ENCODE measurements at regions not wholly inside any gene's neighbourhood (a gene's known extent, or its start where the extent isn't known, plus 50 kb on each side); places are given as distances from the start of the nearest gene placed in this dataset.

DNA sequence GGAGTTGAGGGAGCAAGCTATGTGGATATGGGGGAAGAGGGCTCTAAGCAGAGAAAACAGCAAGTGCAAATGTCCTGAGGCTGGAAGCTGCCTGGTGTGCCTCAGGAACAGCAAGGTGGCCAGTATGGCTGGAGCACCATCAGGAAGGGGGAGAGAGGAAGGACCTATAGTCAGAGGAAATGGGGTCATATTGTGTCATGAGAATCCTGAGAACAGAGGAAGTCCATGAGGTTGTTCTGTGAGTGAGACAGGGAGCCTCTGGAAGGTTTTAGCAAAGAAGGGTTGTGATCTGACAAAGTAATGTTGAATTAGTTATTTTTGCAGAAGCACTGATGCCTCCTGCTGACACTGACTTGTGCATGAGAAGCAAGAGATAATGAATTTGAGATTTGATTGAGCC is 204.3 kb downstream of the PTEN start (continued):
- TF ChIP-seq, protein P1, sequence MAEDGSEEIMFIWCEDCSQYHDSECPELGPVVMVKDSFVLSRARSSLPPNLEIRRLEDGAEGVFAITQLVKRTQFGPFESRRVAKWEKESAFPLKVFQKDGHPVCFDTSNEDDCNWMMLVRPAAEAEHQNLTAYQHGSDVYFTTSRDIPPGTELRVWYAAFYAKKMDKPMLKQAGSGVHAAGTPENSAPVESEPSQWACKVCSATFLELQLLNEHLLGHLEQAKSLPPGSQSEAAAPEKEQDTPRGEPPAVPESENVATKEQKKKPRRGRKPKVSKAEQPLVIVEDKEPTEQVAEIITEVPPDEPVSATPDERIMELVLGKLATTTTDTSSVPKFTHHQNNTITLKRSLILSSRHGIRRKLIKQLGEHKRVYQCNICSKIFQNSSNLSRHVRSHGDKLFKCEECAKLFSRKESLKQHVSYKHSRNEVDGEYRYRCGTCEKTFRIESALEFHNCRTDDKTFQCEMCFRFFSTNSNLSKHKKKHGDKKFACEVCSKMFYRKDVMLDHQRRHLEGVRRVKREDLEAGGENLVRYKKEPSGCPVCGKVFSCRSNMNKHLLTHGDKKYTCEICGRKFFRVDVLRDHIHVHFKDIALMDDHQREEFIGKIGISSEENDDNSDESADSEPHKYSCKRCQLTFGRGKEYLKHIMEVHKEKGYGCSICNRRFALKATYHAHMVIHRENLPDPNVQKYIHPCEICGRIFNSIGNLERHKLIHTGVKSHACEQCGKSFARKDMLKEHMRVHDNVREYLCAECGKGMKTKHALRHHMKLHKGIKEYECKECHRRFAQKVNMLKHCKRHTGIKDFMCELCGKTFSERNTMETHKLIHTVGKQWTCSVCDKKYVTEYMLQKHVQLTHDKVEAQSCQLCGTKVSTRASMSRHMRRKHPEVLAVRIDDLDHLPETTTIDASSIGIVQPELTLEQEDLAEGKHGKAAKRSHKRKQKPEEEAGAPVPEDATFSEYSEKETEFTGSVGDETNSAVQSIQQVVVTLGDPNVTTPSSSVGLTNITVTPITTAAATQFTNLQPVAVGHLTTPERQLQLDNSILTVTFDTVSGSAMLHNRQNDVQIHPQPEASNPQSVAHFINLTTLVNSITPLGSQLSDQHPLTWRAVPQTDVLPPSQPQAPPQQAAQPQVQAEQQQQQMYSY (CRISPR knock-in tag; IDR thresholded peaks at IDR 0.05) = no peak
- TF ChIP-seq ZNF671 (CRISPR knock-in tag; IDR thresholded peaks at IDR 0.05) = no peak
- TF ChIP-seq NR3C1 (CRISPR knock-in tag; conservative IDR thresholded peaks at IDR 0.05; ENCODE audit: low read depth) = no peak
- TF ChIP-seq SOX15 (CRISPR knock-in tag; IDR thresholded peaks at IDR 0.05) = no peak
- TF ChIP-seq, protein P2, sequence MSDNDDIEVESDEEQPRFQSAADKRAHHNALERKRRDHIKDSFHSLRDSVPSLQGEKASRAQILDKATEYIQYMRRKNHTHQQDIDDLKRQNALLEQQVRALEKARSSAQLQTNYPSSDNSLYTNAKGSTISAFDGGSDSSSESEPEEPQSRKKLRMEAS (CRISPR knock-in tag; IDR thresholded peaks at IDR 0.05) = no peak
- no peak for TF ChIP-seq GRHL2 (CRISPR knock-in tag; IDR thresholded peaks at IDR 0.05; ENCODE audit: insufficient replicate concordance, severe bottlenecking)
- TF ChIP-seq, protein P3, sequence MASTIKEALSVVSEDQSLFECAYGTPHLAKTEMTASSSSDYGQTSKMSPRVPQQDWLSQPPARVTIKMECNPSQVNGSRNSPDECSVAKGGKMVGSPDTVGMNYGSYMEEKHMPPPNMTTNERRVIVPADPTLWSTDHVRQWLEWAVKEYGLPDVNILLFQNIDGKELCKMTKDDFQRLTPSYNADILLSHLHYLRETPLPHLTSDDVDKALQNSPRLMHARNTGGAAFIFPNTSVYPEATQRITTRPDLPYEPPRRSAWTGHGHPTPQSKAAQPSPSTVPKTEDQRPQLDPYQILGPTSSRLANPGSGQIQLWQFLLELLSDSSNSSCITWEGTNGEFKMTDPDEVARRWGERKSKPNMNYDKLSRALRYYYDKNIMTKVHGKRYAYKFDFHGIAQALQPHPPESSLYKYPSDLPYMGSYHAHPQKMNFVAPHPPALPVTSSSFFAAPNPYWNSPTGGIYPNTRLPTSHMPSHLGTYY (CRISPR knock-in tag; IDR thresholded peaks at IDR 0.05) = no peak

DNA sequence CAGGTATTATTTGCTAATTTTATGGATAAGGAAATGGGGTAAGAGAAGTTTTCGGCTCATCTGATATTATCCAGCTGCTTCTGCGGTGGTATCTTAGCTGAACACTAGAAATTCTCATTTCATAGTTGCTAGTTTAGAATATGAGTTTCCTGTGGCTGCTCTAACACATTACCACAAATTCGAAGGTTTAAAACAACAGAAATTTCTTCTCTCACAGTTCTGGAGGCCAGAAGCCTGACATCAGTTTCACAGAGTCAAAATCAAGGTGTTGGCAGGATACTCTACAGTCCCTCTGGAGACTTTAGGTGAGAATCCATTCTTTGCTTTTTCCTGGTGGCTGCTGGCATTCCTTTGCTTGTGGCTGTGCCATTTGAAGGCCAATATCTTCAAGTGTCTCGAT is 205.9 kb downstream of the PTEN start:
- H3K27me3 Mint-ChIP-seq (ENCODE audit: low read depth) = no peaks in the 10 kb centered on the region
- ATAC-seq (no peak), DNase-seq (ENCODE audit: low spot score) (no peak)
- no peak overlapping the region for H3K27ac Mint-ChIP-seq
- no peak for TF ChIP-seq FOXK1 (CRISPR knock-in tag; IDR thresholded peaks at IDR 0.05)
- TF ChIP-seq, protein P4, sequence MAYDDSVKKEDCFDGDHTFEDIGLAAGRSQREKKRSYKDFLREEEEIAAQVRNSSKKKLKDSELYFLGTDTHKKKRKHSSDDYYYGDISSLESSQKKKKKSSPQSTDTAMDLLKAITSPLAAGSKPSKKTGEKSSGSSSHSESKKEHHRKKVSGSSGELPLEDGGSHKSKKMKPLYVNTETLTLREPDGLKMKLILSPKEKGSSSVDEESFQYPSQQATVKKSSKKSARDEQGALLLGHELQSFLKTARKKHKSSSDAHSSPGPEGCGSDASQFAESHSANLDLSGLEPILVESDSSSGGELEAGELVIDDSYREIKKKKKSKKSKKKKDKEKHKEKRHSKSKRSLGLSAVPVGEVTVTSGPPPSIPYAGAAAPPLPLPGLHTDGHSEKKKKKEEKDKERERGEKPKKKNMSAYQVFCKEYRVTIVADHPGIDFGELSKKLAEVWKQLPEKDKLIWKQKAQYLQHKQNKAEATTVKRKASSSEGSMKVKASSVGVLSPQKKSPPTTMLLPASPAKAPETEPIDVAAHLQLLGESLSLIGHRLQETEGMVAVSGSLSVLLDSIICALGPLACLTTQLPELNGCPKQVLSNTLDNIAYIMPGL (CRISPR knock-in tag; IDR thresholded peaks at IDR 0.05) = no peak
- no peak for TF ChIP-seq EMX1 (CRISPR knock-in tag; IDR thresholded peaks at IDR 0.05)
- TF ChIP-seq NFE2L1 (CRISPR knock-in tag; IDR thresholded peaks at IDR 0.05) = no peak
- TF ChIP-seq, protein P5, sequence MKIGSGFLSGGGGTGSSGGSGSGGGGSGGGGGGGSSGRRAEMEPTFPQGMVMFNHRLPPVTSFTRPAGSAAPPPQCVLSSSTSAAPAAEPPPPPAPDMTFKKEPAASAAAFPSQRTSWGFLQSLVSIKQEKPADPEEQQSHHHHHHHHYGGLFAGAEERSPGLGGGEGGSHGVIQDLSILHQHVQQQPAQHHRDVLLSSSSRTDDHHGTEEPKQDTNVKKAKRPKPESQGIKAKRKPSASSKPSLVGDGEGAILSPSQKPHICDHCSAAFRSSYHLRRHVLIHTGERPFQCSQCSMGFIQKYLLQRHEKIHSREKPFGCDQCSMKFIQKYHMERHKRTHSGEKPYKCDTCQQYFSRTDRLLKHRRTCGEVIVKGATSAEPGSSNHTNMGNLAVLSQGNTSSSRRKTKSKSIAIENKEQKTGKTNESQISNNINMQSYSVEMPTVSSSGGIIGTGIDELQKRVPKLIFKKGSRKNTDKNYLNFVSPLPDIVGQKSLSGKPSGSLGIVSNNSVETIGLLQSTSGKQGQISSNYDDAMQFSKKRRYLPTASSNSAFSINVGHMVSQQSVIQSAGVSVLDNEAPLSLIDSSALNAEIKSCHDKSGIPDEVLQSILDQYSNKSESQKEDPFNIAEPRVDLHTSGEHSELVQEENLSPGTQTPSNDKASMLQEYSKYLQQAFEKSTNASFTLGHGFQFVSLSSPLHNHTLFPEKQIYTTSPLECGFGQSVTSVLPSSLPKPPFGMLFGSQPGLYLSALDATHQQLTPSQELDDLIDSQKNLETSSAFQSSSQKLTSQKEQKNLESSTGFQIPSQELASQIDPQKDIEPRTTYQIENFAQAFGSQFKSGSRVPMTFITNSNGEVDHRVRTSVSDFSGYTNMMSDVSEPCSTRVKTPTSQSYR (CRISPR knock-in tag; IDR thresholded peaks at IDR 0.05) = no peak
- TF ChIP-seq HMGA2 (CRISPR knock-in tag; IDR thresholded peaks at IDR 0.05) = no peak
- TF ChIP-seq, protein P6, sequence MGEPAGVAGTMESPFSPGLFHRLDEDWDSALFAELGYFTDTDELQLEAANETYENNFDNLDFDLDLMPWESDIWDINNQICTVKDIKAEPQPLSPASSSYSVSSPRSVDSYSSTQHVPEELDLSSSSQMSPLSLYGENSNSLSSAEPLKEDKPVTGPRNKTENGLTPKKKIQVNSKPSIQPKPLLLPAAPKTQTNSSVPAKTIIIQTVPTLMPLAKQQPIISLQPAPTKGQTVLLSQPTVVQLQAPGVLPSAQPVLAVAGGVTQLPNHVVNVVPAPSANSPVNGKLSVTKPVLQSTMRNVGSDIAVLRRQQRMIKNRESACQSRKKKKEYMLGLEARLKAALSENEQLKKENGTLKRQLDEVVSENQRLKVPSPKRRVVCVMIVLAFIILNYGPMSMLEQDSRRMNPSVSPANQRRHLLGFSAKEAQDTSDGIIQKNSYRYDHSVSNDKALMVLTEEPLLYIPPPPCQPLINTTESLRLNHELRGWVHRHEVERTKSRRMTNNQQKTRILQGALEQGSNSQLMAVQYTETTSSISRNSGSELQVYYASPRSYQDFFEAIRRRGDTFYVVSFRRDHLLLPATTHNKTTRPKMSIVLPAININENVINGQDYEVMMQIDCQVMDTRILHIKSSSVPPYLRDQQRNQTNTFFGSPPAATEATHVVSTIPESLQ (CRISPR knock-in tag; IDR thresholded peaks at IDR 0.05) = no peak
- TF ChIP-seq, protein P7, sequence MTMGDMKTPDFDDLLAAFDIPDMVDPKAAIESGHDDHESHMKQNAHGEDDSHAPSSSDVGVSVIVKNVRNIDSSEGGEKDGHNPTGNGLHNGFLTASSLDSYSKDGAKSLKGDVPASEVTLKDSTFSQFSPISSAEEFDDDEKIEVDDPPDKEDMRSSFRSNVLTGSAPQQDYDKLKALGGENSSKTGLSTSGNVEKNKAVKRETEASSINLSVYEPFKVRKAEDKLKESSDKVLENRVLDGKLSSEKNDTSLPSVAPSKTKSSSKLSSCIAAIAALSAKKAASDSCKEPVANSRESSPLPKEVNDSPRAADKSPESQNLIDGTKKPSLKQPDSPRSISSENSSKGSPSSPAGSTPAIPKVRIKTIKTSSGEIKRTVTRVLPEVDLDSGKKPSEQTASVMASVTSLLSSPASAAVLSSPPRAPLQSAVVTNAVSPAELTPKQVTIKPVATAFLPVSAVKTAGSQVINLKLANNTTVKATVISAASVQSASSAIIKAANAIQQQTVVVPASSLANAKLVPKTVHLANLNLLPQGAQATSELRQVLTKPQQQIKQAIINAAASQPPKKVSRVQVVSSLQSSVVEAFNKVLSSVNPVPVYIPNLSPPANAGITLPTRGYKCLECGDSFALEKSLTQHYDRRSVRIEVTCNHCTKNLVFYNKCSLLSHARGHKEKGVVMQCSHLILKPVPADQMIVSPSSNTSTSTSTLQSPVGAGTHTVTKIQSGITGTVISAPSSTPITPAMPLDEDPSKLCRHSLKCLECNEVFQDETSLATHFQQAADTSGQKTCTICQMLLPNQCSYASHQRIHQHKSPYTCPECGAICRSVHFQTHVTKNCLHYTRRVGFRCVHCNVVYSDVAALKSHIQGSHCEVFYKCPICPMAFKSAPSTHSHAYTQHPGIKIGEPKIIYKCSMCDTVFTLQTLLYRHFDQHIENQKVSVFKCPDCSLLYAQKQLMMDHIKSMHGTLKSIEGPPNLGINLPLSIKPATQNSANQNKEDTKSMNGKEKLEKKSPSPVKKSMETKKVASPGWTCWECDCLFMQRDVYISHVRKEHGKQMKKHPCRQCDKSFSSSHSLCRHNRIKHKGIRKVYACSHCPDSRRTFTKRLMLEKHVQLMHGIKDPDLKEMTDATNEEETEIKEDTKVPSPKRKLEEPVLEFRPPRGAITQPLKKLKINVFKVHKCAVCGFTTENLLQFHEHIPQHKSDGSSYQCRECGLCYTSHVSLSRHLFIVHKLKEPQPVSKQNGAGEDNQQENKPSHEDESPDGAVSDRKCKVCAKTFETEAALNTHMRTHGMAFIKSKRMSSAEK (CRISPR knock-in tag; IDR thresholded peaks at IDR 0.05; ENCODE audit: borderline replicate concordance) = no peak
- TF ChIP-seq ZNF232 (CRISPR knock-in tag; IDR thresholded peaks at IDR 0.05) = no peak
- TF ChIP-seq, protein P3 (CRISPR knock-in tag; IDR thresholded peaks at IDR 0.05) = no peak
- TF ChIP-seq TEAD1 (CRISPR knock-in tag; IDR thresholded peaks at IDR 0.05) = no peak
- TF ChIP-seq FOXP1 (CRISPR knock-in tag; IDR thresholded peaks at IDR 0.05; ENCODE audit: borderline replicate concordance) = no peak
- TF ChIP-seq FOXJ3 (CRISPR knock-in tag; IDR thresholded peaks at IDR 0.05; ENCODE audit: borderline replicate concordance) = no peak
- no peaks in the 10 kb centered on the region for H3K36me3 Mint-ChIP-seq
- H3K4me1 Mint-ChIP-seq = 0 out of 2 replicates have a peak, but pooled peaks cover 3% of the 10 kb centered on the region
- no peak overlapping the region for H3K4me3 Mint-ChIP-seq
- H3K9me3 Mint-ChIP-seq = peaks cover 5% of the 10 kb centered on the region
- POLR2A ChIA-PET = no interaction called here
- CTCF ChIA-PET = no interaction called here
